H1 (cell line): ENCODE measurements at regions not wholly inside any gene's neighbourhood (a gene's known extent, or its start where the extent isn't known, plus 50 kb on each side); places are given as distances from the start of the nearest gene placed in this dataset.

Experiments
- ATF3 ChIP-seq: IDR thresholded peaks from 2 replicates; pipeline ENCODE4 v1.6.1; 2011; ENCODE audit warnings: low read depth, mild to moderate bottlenecking, low read length; ENCODE audit not compliant: insufficient read depth
- MAX ChIP-seq: IDR thresholded peaks from 2 replicates; pipeline ENCODE4 v1.6.1; 2012; ENCODE audit warnings: inconsistent platforms

- TF ChIP-seq ATF3 (no peak), MAX (no peak)
Measured at GRCh38 chr19:28332886-28333285, 880.1 kb downstream of the UQCRFS1 start (continued).
